Prostate gland (tissue), 2 donors: ENCODE measurements at regions not wholly inside any gene's neighbourhood (a gene's known extent, or its start where the extent isn't known, plus 50 kb on each side); places are given as distances from the start of the nearest gene placed in this dataset.

ENCODE experiments used
- DNase-seq: peaks from one replicate; pipeline ENCODE4 v3.0.0-alpha.2; 2019; ENCODE audit warnings: low spot score
- H3K27ac ChIP-seq, 2 donors: fragments of 200-600 bp; sonication (generic); 2 replicates each; pipeline ENCODE4 v1.5.1; 2017 to 2019
- H3K27me3 ChIP-seq: fragments of 200-600 bp; sonication (generic); replicated peaks from 2 replicates; pipeline ENCODE4 v1.5.1; 2019; ENCODE audit not compliant: insufficient read depth
- H3K36me3 ChIP-seq, 2 donors: fragments of 200-600 bp; sonication (generic); 1 replicate in 1 of 2; 2 replicates in 1 of 2; pipeline versions ENCODE4 v1.5.1 to v1.8.1; 2017 to 2019
- H3K4me1 ChIP-seq: fragments of 200-600 bp; sonication (generic); replicated peaks from 2 replicates; pipeline ENCODE4 v1.5.1; 2019
- H3K4me3 ChIP-seq, 2 donors: fragments of 200-600 bp; sonication (generic); 2 replicates each; pipeline ENCODE4 v1.5.1; 2017 to 2019
- H3K9me3 ChIP-seq: fragments of 200-600 bp; sonication (generic); 2 replicates; pipeline ENCODE4 v1.5.1; 2017
- POLR2A ChIP-seq: fragments of 450-650 bp; IDR thresholded peaks from one replicate; pipeline ENCODE4 v1.6.1; 2016; ENCODE audit warnings: antibody characterized with exemption, mild to moderate bottlenecking
- POLR2AphosphoS5 ChIP-seq: sonication (generic); formaldehyde crosslinking; IDR thresholded peaks from one replicate; pipeline ENCODE4 v1.6.1; 2017; ENCODE audit warnings: antibody characterized with exemption
- WGBS: methylation state at CpG from one replicate; pipeline ENCODE4 v1.1.5; 2018; 5-methylcytosine and 5-hydroxymethylcytosine counted together
- intact Hi-C: fragments of 100-400 bp; cut with DNase I; formaldehyde crosslinking; loops from one replicate; pipeline ENCODE4 v1.14.2; 2022
- TF ChIP-seq, protein P1 (sequence below), 4 experiments: fragments of 200-600 bp in 2 of 4; fragments of 450-650 bp in 2 of 4; sonication (generic) in 2 of 4; IDR thresholded peaks; 1 replicate in 3 of 4; 2 replicates in 1 of 4; pipeline ENCODE4 v1.5.1; 2016 to 2019; ENCODE audit warnings: antibody characterized with exemption in 4 of 4, mild to moderate bottlenecking in 2 of 4, moderate library complexity in 2 of 4

DNA sequence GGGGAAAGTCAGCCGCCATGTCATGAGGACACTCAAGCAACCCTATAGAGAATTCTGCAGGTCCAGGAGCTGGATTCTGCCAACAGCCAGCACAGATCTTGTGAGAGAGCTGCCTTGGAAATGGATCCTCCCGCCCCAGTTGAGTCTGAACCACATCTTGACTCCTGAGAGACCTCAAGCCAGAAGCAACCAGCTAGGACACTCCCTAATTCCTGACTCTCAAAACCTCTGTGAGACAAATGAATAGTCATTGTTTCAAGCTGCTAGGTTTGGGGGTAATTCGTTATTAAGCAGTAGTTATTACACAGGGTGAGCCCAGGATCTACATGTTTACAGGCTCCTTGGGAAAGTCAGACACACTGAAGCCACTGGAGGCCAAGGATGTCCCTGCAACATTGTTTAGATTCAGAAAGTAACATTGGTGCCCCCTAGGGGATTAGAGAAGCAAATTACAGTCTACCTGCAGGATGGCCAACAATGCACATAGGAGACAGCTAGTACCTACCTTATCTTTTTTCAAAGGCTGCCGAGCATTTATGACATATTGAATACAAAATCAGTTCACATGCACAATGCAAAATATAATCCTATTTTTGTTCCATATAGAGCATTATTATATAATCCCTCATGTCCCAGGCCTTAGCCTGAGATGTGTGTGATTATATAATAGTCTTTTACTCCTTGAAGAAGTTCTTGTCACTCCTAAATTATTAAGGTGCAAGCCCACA is 57.9 kb upstream of the FICD start:
- 50% methylated on average over 4 of the region's 4 CpGs for WGBS
- intact Hi-C loops = no loop called here
- H3K27ac ChIP-seq = no peak overlapping the region

DNA sequence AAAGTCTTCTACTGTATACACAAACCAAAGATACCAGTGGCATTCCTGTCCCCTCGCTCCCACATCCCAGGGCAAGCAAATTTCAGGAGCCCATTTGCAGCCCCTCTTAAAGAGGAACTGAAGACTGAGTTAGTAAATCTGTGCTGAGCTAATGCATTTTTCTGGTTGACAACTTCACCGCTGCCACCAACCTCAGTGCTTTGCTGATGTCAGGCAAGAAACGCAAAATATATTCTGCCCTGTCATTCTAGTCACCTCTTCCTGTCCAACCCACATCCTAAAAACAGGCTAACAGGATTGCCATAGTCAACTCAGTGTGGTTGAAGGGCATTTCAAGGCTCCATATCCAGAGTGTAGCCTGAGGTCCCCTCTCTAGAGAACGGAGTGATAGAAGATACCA is 59.4 kb upstream of the FICD start:
- 70% methylated on average over 4 of the region's 4 CpGs for WGBS
- intact Hi-C loops = no loop called here

More for the DNA sequence above, 57.9 kb upstream of the FICD start:
- Histone ChIP-seq H3K4me1 (no peaks in the 10 kb centered on the region), H3K27me3 (no peaks in the 10 kb centered on the region), H3K36me3 (no peaks in the 10 kb centered on the region), H3K9me3 (no peaks in the 10 kb centered on the region), H3K4me3 (no peak overlapping the region)
- TF ChIP-seq, protein P1, sequence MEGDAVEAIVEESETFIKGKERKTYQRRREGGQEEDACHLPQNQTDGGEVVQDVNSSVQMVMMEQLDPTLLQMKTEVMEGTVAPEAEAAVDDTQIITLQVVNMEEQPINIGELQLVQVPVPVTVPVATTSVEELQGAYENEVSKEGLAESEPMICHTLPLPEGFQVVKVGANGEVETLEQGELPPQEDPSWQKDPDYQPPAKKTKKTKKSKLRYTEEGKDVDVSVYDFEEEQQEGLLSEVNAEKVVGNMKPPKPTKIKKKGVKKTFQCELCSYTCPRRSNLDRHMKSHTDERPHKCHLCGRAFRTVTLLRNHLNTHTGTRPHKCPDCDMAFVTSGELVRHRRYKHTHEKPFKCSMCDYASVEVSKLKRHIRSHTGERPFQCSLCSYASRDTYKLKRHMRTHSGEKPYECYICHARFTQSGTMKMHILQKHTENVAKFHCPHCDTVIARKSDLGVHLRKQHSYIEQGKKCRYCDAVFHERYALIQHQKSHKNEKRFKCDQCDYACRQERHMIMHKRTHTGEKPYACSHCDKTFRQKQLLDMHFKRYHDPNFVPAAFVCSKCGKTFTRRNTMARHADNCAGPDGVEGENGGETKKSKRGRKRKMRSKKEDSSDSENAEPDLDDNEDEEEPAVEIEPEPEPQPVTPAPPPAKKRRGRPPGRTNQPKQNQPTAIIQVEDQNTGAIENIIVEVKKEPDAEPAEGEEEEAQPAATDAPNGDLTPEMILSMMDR (IDR thresholded peaks at IDR 0.05) = peak in 3 of 4 experiments; percentile 50 to 62 (median 59)
- TF ChIP-seq POLR2A (no peak), POLR2AphosphoS5 (no peak)
- no peak for DNase-seq

DNA sequence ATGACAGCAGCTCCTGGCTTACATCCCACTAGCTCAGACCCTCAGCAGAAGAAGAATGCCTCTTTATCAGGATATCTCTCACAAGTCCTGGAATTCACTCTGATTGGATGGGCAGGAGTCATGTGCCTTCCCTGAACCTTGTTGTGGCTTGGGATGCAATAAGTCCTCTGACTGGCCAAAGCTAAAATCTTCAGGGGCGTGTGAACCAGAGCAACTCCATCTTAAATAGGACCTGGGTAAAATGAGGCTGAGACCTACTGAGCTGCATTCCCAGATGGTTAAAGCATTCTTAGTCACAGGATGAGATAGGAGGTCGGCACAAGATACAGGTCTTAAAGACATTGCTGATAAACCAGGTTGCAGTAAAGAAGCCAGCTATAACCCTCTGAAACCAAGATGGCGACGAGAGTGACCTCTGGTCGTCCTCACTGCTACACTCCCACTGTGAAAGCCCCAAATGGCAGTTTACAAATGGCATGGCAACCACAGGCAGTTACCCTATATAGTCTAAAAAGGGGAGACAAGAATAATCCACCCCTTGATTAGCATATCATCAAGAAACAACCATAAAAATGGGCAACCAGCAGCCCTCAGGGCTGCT is 60.4 kb upstream of the FICD start:
- intact Hi-C loops = no loop called here
- H3K27me3 ChIP-seq = no peaks in the 10 kb centered on the region
- H3K4me1 ChIP-seq = no peaks in the 10 kb centered on the region
- no peak overlapping the region for H3K27ac ChIP-seq
- no peaks in the 10 kb centered on the region for H3K36me3 ChIP-seq
- no peaks in the 10 kb centered on the region for H3K9me3 ChIP-seq
- H3K4me3 ChIP-seq = no peak overlapping the region
- DNase-seq = no peak
- WGBS = 78% methylated on average over 5 of the region's 5 CpGs
- TF ChIP-seq, protein P1 (IDR thresholded peaks at IDR 0.05) = no peak
- TF ChIP-seq POLR2A = no peak
- no peak for TF ChIP-seq POLR2AphosphoS5

More for the DNA sequence above, 59.4 kb upstream of the FICD start:
- Histone ChIP-seq H3K27ac (no peak overlapping the region), H3K4me1 (no peaks in the 10 kb centered on the region), H3K4me3 (no peak overlapping the region), H3K36me3 (no peaks in the 10 kb centered on the region), H3K9me3 (no peaks in the 10 kb centered on the region), H3K27me3 (no peaks in the 10 kb centered on the region)
- no peak for DNase-seq
- TF ChIP-seq POLR2AphosphoS5 (no peak), POLR2A (no peak)
- TF ChIP-seq, protein P1 (IDR thresholded peaks at IDR 0.05) = no peak

DNA sequence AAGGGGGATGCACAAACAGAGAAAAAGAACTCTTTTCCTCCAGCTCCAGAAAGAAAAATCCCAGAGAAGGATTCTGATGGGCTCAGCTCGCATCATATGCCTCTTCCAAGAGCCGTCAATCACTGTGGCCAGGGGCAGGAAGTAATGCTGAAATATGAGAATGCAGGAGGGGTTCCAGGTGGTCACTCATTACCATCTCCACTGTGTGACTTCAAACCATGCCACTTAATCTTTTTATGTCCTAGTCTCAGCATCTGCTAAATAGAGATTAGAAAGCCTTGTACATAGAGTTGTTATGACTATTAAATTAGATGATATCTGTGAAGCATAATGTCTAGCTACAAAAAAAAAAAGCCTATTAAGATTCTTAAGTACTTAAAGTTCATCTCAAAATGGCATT is 65.6 kb upstream of the FICD start:
- WGBS = 57% methylated on average over 2 of the region's 2 CpGs
- H3K36me3 ChIP-seq = no peaks in the 10 kb centered on the region
- no peak for TF ChIP-seq POLR2AphosphoS5
- TF ChIP-seq, protein P1 (IDR thresholded peaks at IDR 0.05) = no peak
- TF ChIP-seq POLR2A = no peak
- intact Hi-C loops = no loop called here
- H3K9me3 ChIP-seq = no peaks in the 10 kb centered on the region
- no peak overlapping the region for H3K4me3 ChIP-seq
- no peaks in the 10 kb centered on the region for H3K4me1 ChIP-seq
- DNase-seq = no peak
- no peak overlapping the region for H3K27ac ChIP-seq
- H3K27me3 ChIP-seq = no peaks in the 10 kb centered on the region

DNA sequence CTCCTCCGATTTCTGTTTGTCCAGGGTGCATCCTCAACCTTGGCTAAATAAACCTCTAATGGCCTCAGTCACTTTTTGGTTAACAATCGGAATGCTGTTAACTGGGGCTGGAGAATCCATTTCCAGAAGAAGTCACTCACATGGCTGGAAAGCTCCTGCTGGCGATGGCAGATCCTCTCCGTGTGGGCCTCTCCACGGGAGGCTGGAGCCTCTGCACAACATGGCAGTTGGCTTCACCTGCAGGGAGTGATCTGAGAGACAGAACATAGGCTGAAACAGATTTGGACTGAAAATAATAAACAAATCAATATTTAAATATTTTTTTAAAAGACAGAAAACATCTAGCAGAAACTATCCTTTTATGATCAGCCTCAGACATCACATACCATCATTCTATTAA is 66.8 kb upstream of the FICD start:
- H3K27ac ChIP-seq = no peak overlapping the region
- no peaks in the 10 kb centered on the region for H3K9me3 ChIP-seq
- no peaks in the 10 kb centered on the region for H3K36me3 ChIP-seq
- intact Hi-C loops = no loop called here
- TF ChIP-seq POLR2AphosphoS5 (no peak), POLR2A (no peak)
- TF ChIP-seq, protein P1 (IDR thresholded peaks at IDR 0.05) = no peak
- H3K4me1 ChIP-seq = no peaks in the 10 kb centered on the region
- WGBS = 62% methylated on average over 5 of the region's 5 CpGs
- no peak for DNase-seq
- H3K4me3 ChIP-seq = no peak overlapping the region
- H3K27me3 ChIP-seq = no peaks in the 10 kb centered on the region
